WTC11 (cell line): ENCODE measurements at regions not wholly inside any gene's neighbourhood (a gene's known extent, or its start where the extent isn't known, plus 50 kb on each side); places are given as distances from the start of the nearest gene placed in this dataset.

Experiments used
- ATAC-seq: fragments of 200-7000 bp; cut with Tn5 transposase; 2 replicates; pipeline ENCODE4 v1.10.0; 2021; ENCODE audit warnings: mild to moderate bottlenecking, moderate library complexity
- CTCF ChIA-PET: fragments of 300-600 bp; sonication (Branson Sonifier 250); formaldehyde crosslinking; loops from one replicate; lab custom pipeline; 2021; ENCODE audit warnings: antibody characterized with exemption; lab: Charles Lee
- POLR2A ChIA-PET: fragments of 350-600 bp; sonication (Branson Sonifier 250); formaldehyde crosslinking; loops from one replicate; lab custom pipeline; 2021; ENCODE audit warnings: antibody characterized with exemption; lab: Charles Lee
- DNase-seq: peaks from one replicate; pipeline ENCODE4 v3.0.0; 2021; ENCODE audit warnings: low spot score
- H3K27ac Mint-ChIP-seq: 2 replicates; pipeline ENCODE4 v1.8.0; 2021; ENCODE audit warnings: mixed read lengths
- H3K27me3 Mint-ChIP-seq: 2 replicates; pipeline ENCODE4 v1.8.0; 2021; ENCODE audit warnings: low read depth, mild to moderate bottlenecking, moderate library complexity, mixed read lengths
- H3K36me3 Mint-ChIP-seq: 2 replicates; pipeline ENCODE4 v1.8.0; 2021; ENCODE audit warnings: mixed read lengths
- H3K4me1 Mint-ChIP-seq: 2 replicates; pipeline ENCODE4 v1.8.0; 2022; ENCODE audit warnings: mixed read lengths
- H3K4me3 Mint-ChIP-seq: 2 replicates; pipeline ENCODE4 v1.8.0; 2021; ENCODE audit warnings: mild to moderate bottlenecking, moderate library complexity, mixed read lengths
- H3K9me3 Mint-ChIP-seq: 2 replicates; pipeline ENCODE4 v1.8.0; 2021; ENCODE audit warnings: mixed read lengths
- ATF2 ChIP-seq: sonication (generic); formaldehyde crosslinking; IDR thresholded peaks from 2 replicates; pipeline ENCODE4 v1.8.1; 2022; ENCODE audit warnings: low read depth, missing genetic modification reagents, borderline replicate concordance
- ATF3 ChIP-seq: sonication (generic); formaldehyde crosslinking; conservative IDR thresholded peaks from 2 replicates; pipeline ENCODE4 v1.8.1; 2022; ENCODE audit warnings: mild to moderate bottlenecking, missing genetic modification reagents
- EMX1 ChIP-seq: fragments of 250-450 bp; sonication (Bioruptor Pico); IDR thresholded peaks from 2 replicates; pipeline ENCODE4 v1.8.0; 2021; ENCODE audit warnings: mild to moderate bottlenecking
- ETV6 ChIP-seq: sonication (generic); formaldehyde crosslinking; IDR thresholded peaks from 2 replicates; pipeline ENCODE4 v1.8.1; 2022; ENCODE audit warnings: mild to moderate bottlenecking, missing genetic modification reagents
- FOXJ3 ChIP-seq: sonication (generic); formaldehyde crosslinking; IDR thresholded peaks from 2 replicates; pipeline ENCODE4 v1.9.0; 2021; ENCODE audit warnings: missing genetic modification reagents, mild to moderate bottlenecking, borderline replicate concordance
- FOXP4 ChIP-seq: sonication (generic); formaldehyde crosslinking; IDR thresholded peaks from 2 replicates; pipeline ENCODE4 v1.8.0; 2022; ENCODE audit warnings: mild to moderate bottlenecking, missing genetic modification reagents
- GABPB1 ChIP-seq: sonication (generic); formaldehyde crosslinking; IDR thresholded peaks from 2 replicates; pipeline ENCODE4 v1.8.1; 2023; ENCODE audit warnings: mild to moderate bottlenecking, missing genetic modification reagents
- GTF2I ChIP-seq: fragments of 250-450 bp; sonication (Bioruptor Pico); conservative IDR thresholded peaks from 2 replicates; pipeline ENCODE4 v1.4.0; 2021; ENCODE audit warnings: mild to moderate bottlenecking
- JUN ChIP-seq: sonication (generic); formaldehyde crosslinking; IDR thresholded peaks from 2 replicates; pipeline ENCODE4 v1.8.0; 2023; ENCODE audit warnings: mild to moderate bottlenecking, missing genetic modification reagents
- MXD4 ChIP-seq: fragments of 250-450 bp; sonication (Bioruptor Pico); IDR thresholded peaks from 2 replicates; pipeline ENCODE4 v1.8.0; 2021; ENCODE audit warnings: mild to moderate bottlenecking, moderate library complexity, borderline replicate concordance
- NFYB ChIP-seq: sonication (generic); formaldehyde crosslinking; conservative IDR thresholded peaks from 2 replicates; pipeline ENCODE4 v1.8.0; 2022; ENCODE audit warnings: low read depth, missing genetic modification reagents
- OVOL2 ChIP-seq: fragments of 250-450 bp; sonication (Bioruptor Pico); IDR thresholded peaks from 2 replicates; pipeline ENCODE4 v1.9.0; 2021; ENCODE audit warnings: mild to moderate bottlenecking, borderline replicate concordance
- PREB ChIP-seq: sonication (generic); formaldehyde crosslinking; IDR thresholded peaks from 2 replicates; pipeline ENCODE4 v1.8.1; 2022; ENCODE audit warnings: mild to moderate bottlenecking, missing genetic modification reagents, moderate library complexity, borderline replicate concordance
- SOX15 ChIP-seq: fragments of 250-450 bp; sonication (Bioruptor Pico); IDR thresholded peaks from 2 replicates; pipeline ENCODE4 v1.9.0; 2021; ENCODE audit warnings: mild to moderate bottlenecking
- ZNF121 ChIP-seq: sonication (generic); formaldehyde crosslinking; IDR thresholded peaks from 2 replicates; pipeline ENCODE4 v1.8.0; 2023; ENCODE audit warnings: missing genetic modification reagents
- ZNF263 ChIP-seq: sonication (generic); formaldehyde crosslinking; IDR thresholded peaks from 2 replicates; pipeline ENCODE4 v1.8.1; 2022; ENCODE audit warnings: low read depth, mild to moderate bottlenecking, moderate library complexity, missing genetic modification reagents
- ZNF423 ChIP-seq: fragments of 250-450 bp; sonication (Bioruptor Pico); IDR thresholded peaks from 2 replicates; pipeline ENCODE4 v2.1.2; 2022; ENCODE audit warnings: mild to moderate bottlenecking, moderate library complexity
- TF ChIP-seq, protein P1 (sequence below): sonication (generic); formaldehyde crosslinking; IDR thresholded peaks from 2 replicates; pipeline ENCODE4 v1.8.1; 2023; ENCODE audit warnings: mild to moderate bottlenecking, missing genetic modification reagents
- TF ChIP-seq, protein P2 (sequence below): fragments of 250-450 bp; sonication (Bioruptor Pico); IDR thresholded peaks from 2 replicates; pipeline ENCODE4 v1.9.0; 2021; ENCODE audit warnings: mild to moderate bottlenecking

DNA sequence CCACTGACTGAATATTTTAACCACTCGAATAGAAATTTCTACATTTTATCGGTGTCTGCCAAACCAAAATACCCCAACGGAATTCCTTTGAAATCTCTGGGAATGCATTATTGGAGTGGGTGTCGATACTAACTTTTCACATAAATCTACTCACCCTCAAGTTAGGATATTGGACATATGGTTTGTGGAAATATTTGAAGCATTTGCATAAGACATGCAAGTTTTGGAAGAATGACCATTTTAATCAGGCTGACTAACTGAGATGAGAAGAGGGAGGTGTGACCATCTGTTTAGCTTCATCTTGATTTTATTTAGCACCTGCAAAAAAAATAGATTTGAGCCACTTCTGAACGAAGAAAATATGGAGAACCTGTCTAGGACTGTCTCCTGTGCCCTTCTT lies 61.2 kb downstream of the KLF6 start (continued):
- TF ChIP-seq, protein P1, sequence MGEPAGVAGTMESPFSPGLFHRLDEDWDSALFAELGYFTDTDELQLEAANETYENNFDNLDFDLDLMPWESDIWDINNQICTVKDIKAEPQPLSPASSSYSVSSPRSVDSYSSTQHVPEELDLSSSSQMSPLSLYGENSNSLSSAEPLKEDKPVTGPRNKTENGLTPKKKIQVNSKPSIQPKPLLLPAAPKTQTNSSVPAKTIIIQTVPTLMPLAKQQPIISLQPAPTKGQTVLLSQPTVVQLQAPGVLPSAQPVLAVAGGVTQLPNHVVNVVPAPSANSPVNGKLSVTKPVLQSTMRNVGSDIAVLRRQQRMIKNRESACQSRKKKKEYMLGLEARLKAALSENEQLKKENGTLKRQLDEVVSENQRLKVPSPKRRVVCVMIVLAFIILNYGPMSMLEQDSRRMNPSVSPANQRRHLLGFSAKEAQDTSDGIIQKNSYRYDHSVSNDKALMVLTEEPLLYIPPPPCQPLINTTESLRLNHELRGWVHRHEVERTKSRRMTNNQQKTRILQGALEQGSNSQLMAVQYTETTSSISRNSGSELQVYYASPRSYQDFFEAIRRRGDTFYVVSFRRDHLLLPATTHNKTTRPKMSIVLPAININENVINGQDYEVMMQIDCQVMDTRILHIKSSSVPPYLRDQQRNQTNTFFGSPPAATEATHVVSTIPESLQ (CRISPR knock-in tag), result no peak
- no peak for TF ChIP-seq ZNF121 (CRISPR knock-in tag)

- ChIA-PET CTCF (no interaction called here), POLR2A (no interaction called here)
- no peak overlapping the region for H3K4me3 Mint-ChIP-seq
- no peaks in the 10 kb centered on the region for H3K36me3 Mint-ChIP-seq
- DNase-seq, result no peak
- no peaks in the 10 kb centered on the region for H3K27me3 Mint-ChIP-seq
- TF ChIP-seq ATF3 (CRISPR knock-in tag), result no peak
- no peak for TF ChIP-seq ZNF423
- no peak for TF ChIP-seq EMX1 (CRISPR knock-in tag)
- TF ChIP-seq GABPB1 (CRISPR knock-in tag), result peak; percentile 55; the same call in 1 of the 2 replicates
- no peak for TF ChIP-seq NFYB (CRISPR knock-in tag)
- no peak for TF ChIP-seq FOXP4
- TF ChIP-seq ATF2 (CRISPR knock-in tag), result no peak
- no peaks in the 10 kb centered on the region for H3K9me3 Mint-ChIP-seq
- no peak for ATAC-seq
- H3K27ac Mint-ChIP-seq, result no peak overlapping the region
- H3K4me1 Mint-ChIP-seq, result no peaks in the 10 kb centered on the region
Observed at GRCh38 chr10:3720228-3721019, 64.6 kb downstream of the KLF6 start.

DNA sequence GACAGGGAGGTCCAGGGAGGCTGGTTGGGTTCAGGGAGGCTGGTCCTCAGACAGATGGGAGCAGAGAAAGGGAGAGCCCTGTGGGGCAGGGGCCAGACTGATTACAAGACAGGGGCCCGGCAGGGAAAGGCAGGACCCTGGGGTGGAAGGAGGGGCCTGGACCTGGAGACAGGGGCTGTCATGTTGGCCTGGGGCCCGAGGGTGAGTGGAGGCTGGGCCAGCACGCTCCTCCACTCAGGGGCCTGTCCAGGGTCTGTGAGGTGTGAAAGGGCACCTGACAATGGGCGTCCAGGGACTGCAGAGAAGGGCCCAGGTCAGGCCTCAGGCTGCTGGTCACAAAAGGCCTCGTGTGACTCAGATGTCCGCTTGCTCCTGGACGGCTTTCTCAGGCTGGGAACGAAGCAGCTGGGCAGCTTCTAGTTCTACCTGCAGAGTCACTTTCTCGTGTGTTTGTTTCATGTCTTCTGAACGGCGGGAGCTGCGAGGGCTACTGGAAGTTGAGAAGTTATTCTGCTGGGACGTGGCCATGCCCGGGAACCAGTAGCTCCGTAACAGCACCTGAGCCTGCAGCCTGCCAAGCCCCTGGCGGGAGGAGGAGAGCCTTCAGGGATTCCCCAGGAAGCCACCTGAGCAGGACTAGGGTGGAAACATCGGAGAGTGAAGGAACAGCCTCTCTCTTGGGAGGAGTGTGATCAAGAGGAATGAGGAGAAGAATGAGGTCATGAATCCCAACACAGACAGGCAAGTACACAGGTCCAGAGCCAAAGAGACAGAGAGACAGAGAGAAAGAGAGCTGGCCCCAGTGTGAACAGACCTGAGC lies 65.8 kb downstream of the KLF6 start:
- H3K4me3 Mint-ChIP-seq, result no peak overlapping the region
- no peaks in the 10 kb centered on the region for H3K9me3 Mint-ChIP-seq
- ATAC-seq (no peak), DNase-seq (no peak)
- H3K27me3 Mint-ChIP-seq, result no peaks in the 10 kb centered on the region
- TF ChIP-seq ZNF423 (no peak), MXD4 (no peak), OVOL2 (no peak), JUN (CRISPR knock-in tag) (no peak), FOXJ3 (CRISPR knock-in tag) (no peak), GABPB1 (CRISPR knock-in tag) (no peak)
- H3K36me3 Mint-ChIP-seq, result no peaks in the 10 kb centered on the region
- POLR2A ChIA-PET, result no interaction called here
- CTCF ChIA-PET, result interaction anchor here (1.6 kb wide), 1 partner anchor 26 kb away, joined by 3 read pairs; no protein-coding TSS in a partner anchor
- no peaks in the 10 kb centered on the region for H3K4me1 Mint-ChIP-seq
- H3K27ac Mint-ChIP-seq, result no peak overlapping the region

DNA sequence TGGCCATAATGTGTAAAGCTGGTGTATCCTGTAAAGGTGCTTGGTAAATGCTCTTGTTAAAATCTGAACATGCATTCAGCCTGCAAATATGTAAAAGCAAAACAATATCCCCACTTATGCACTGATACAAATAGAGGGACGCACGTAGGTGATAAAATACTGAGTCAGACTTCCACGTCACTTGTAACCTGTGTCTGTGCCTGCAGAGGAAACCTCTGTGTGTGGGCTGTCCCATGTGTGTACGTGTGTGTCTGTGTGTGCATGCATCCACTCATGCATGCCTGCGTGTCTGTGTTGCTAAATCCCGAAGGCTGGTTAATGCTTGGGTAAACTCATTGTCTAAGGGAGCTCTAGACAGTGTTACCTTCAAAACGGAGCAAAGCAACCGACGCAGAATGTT lies 68.9 kb downstream of the KLF6 start:
- peaks cover 26% of the 10 kb centered on the region for H3K9me3 Mint-ChIP-seq
- no peaks in the 10 kb centered on the region for H3K27me3 Mint-ChIP-seq
- ATAC-seq, result no peak
- H3K4me3 Mint-ChIP-seq, result no peak overlapping the region
- ChIA-PET CTCF (no interaction called here), POLR2A (no interaction called here)
- no peaks in the 10 kb centered on the region for H3K4me1 Mint-ChIP-seq
- no peak overlapping the region for H3K27ac Mint-ChIP-seq
- DNase-seq, result no peak
- H3K36me3 Mint-ChIP-seq, result peaks cover 7% of the 10 kb centered on the region
- TF ChIP-seq, protein P2, sequence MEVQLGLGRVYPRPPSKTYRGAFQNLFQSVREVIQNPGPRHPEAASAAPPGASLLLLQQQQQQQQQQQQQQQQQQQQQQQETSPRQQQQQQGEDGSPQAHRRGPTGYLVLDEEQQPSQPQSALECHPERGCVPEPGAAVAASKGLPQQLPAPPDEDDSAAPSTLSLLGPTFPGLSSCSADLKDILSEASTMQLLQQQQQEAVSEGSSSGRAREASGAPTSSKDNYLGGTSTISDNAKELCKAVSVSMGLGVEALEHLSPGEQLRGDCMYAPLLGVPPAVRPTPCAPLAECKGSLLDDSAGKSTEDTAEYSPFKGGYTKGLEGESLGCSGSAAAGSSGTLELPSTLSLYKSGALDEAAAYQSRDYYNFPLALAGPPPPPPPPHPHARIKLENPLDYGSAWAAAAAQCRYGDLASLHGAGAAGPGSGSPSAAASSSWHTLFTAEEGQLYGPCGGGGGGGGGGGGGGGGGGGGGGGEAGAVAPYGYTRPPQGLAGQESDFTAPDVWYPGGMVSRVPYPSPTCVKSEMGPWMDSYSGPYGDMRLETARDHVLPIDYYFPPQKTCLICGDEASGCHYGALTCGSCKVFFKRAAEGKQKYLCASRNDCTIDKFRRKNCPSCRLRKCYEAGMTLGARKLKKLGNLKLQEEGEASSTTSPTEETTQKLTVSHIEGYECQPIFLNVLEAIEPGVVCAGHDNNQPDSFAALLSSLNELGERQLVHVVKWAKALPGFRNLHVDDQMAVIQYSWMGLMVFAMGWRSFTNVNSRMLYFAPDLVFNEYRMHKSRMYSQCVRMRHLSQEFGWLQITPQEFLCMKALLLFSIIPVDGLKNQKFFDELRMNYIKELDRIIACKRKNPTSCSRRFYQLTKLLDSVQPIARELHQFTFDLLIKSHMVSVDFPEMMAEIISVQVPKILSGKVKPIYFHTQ (CRISPR knock-in tag), result no peak
- TF ChIP-seq ZNF121 (CRISPR knock-in tag) (no peak), SOX15 (CRISPR knock-in tag) (no peak), ZNF263 (no peak), GTF2I (CRISPR knock-in tag) (no peak), PREB (CRISPR knock-in tag) (no peak), ETV6 (CRISPR knock-in tag) (no peak)
